Keratinocyte (primary cell): ENCODE measurements at regions not wholly inside any gene's neighbourhood (a gene's known extent, or its start where the extent isn't known, plus 50 kb on each side); places are given as distances from the start of the nearest gene placed in this dataset.
A peak's percentile ranks its signal among the peaks of the same experiment; 100 is the strongest.

Experiments used
- DNase-seq: peaks from one replicate; pipeline ENCODE4 v3.0.0-alpha.2; 2011; ENCODE audit warnings: low read depth, missing footprints, low spot score
- FAIRE-seq: peaks from 2 replicates; lab custom pipeline; 2011; peaks lifted over from hg19 to GRCh38; lab: Jason Lieb, UNC
- H2AFZ ChIP-seq: 2 replicates; pipeline ENCODE4 v1.6.0; 2012; ENCODE audit warnings: low read length, control low read depth, inconsistent platforms; ENCODE audit not compliant: control insufficient read depth
- H3K27ac ChIP-seq: 2 replicates; pipeline ENCODE4 v1.5.1; 2011; ENCODE audit warnings: low read length; ENCODE audit not compliant: control insufficient read depth, insufficient read depth
- H3K27me3 ChIP-seq: 3 replicates; pipeline ENCODE4 v1.6.0; 2011; ENCODE audit warnings: low read length; ENCODE audit not compliant: control insufficient read depth, insufficient read depth; ENCODE audit errors: extremely low read depth
- H3K36me3 ChIP-seq, 2 experiments: 2 replicates in 1 of 2; 3 replicates in 1 of 2; pipeline ENCODE4 v1.5.1; 2011; ENCODE audit warnings: low read length in 2 of 2, mild to moderate bottlenecking in 1 of 2; ENCODE audit not compliant: control insufficient read depth in 2 of 2, insufficient read depth in 2 of 2; ENCODE audit errors: extremely low read depth in 1 of 2
- H3K4me1 ChIP-seq: 3 replicates; pipeline ENCODE4 v1.5.1; 2011; ENCODE audit warnings: low read length; ENCODE audit not compliant: control insufficient read depth, insufficient read depth; ENCODE audit errors: extremely low read depth
- H3K4me2 ChIP-seq: 3 replicates; pipeline ENCODE4 v1.6.0; 2011; ENCODE audit warnings: low read depth, low read length; ENCODE audit not compliant: control insufficient read depth, insufficient read depth; ENCODE audit errors: extremely low read depth
- H3K4me3 ChIP-seq, 3 experiments: fragments of 200-600 bp in 1 of 3; sonication (generic) in 1 of 3; 2 replicates in 2 of 3; 3 replicates in 1 of 3; pipeline ENCODE4 v1.5.1; 2011 to 2016; ENCODE audit warnings: low read length in 3 of 3, mild to moderate bottlenecking in 3 of 3, control low read depth in 2 of 3, inconsistent platforms in 1 of 3, low read depth in 1 of 3, mixed read lengths in 1 of 3, mixed run types in 1 of 3, moderate library complexity in 1 of 3; ENCODE audit not compliant: control insufficient read depth in 2 of 3, insufficient read depth in 2 of 3; ENCODE audit errors: extremely low read depth in 1 of 3
- H3K79me2 ChIP-seq: 2 replicates; pipeline ENCODE4 v1.6.0; 2012; ENCODE audit warnings: low read length; ENCODE audit not compliant: control insufficient read depth, insufficient read depth
- H3K9ac ChIP-seq: 3 replicates; pipeline ENCODE4 v1.6.0; 2011; ENCODE audit warnings: low read length; ENCODE audit not compliant: control insufficient read depth, insufficient read depth; ENCODE audit errors: extremely low read depth
- H3K9me1 ChIP-seq: 3 replicates; pipeline ENCODE4 v1.6.0; 2011; ENCODE audit warnings: low read length; ENCODE audit not compliant: control insufficient read depth, insufficient read depth; ENCODE audit errors: extremely low read depth
- H3K9me3 ChIP-seq: 2 replicates; pipeline ENCODE4 v1.5.1; 2012; ENCODE audit warnings: low read depth, low read length; ENCODE audit not compliant: control insufficient read depth
- H4K20me1 ChIP-seq: 3 replicates; pipeline ENCODE4 v1.6.0; 2011; ENCODE audit warnings: low read length; ENCODE audit not compliant: control insufficient read depth, insufficient read depth; ENCODE audit errors: extremely low read depth
- CTCF ChIP-seq, 3 experiments: IDR thresholded peaks in 1 of 3; conservative IDR thresholded peaks in 1 of 3; optimal IDR thresholded peaks in 1 of 3; 2 replicates in 2 of 3; 3 replicates in 1 of 3; pipeline versions ENCODE3 to v1.5.1; 2011; ENCODE audit warnings: low read length in 3 of 3, mild to moderate bottlenecking in 3 of 3, moderate library complexity in 2 of 3, control low read depth in 1 of 3, inconsistent platforms in 1 of 3; ENCODE audit not compliant: insufficient read depth in 2 of 3; ENCODE audit errors: extremely low read depth in 1 of 3
- EZH2 ChIP-seq: IDR thresholded peaks from one replicate; pipeline ENCODE4 v1.6.1; 2012; ENCODE audit warnings: inconsistent platforms, mild to moderate bottlenecking, low read length, moderate library complexity
- dilution Hi-C: fragments of 300-500 bp; cut with MboI; formaldehyde crosslinking; loops from one replicate; pipeline ENCODE4 v1.7.0; 2020; ENCODE audit warnings: low sequenced_read_pairs; ENCODE audit not compliant: extremely low pct_ligation_motif_present

- DNase-seq = no peak
- Histone ChIP-seq H3K79me2 (no peaks in the 10 kb centered on the region), H4K20me1 (no peaks in the 10 kb centered on the region), H3K4me3 (no peak overlapping the region), H3K9ac (no peak overlapping the region), H3K9me3 (no peaks in the 10 kb centered on the region), H3K9me1 (no peaks in the 10 kb centered on the region), H2AFZ (peak overlapping the region; percentile 35), H3K27me3 (no peaks in the 10 kb centered on the region), H3K36me3 (no peaks in the 10 kb centered on the region), H3K27ac (no peak overlapping the region), H3K4me1 (peaks cover 6% of the 10 kb centered on the region), H3K4me2 (no peak overlapping the region)
- no peak for FAIRE-seq
- dilution Hi-C loops = no loop called here
- TF ChIP-seq EZH2 (no peak), CTCF (optimal IDR thresholded peaks at IDR 0.05 in 1 of 3, IDR thresholded peaks at IDR 0.05 in 1 of 3, conservative IDR thresholded peaks at IDR 0.05 in 1 of 3; ENCODE audit: extremely low read depth in 1 of 3, insufficient read depth in 2 of 3, low read length in 3 of 3) (no peak)
These were observed 619.8 kb upstream of the CHORDC1 start for GRCh38 chr11:90842681-90843080.

- no peak overlapping the region for H3K9ac ChIP-seq
- FAIRE-seq (no peak), DNase-seq (no peak)
- H3K79me2 ChIP-seq = no peaks in the 10 kb centered on the region
- H3K9me3 ChIP-seq = no peaks in the 10 kb centered on the region
- H3K27ac ChIP-seq = no peak overlapping the region
- no peaks in the 10 kb centered on the region for H3K36me3 ChIP-seq
- H3K4me1 ChIP-seq = peaks cover 6% of the 10 kb centered on the region
- dilution Hi-C loops = no loop called here
- H3K4me3 ChIP-seq = peak overlapping the region in 1 of 3 experiments; percentile 43
- H4K20me1 ChIP-seq = no peaks in the 10 kb centered on the region
- no peaks in the 10 kb centered on the region for H3K9me1 ChIP-seq
- no peak for TF ChIP-seq CTCF (optimal IDR thresholded peaks at IDR 0.05 in 1 of 3, IDR thresholded peaks at IDR 0.05 in 1 of 3, conservative IDR thresholded peaks at IDR 0.05 in 1 of 3; ENCODE audit: extremely low read depth in 1 of 3, insufficient read depth in 2 of 3, low read length in 3 of 3)
- TF ChIP-seq EZH2 = no peak
- H2AFZ ChIP-seq = peak overlapping the region; percentile 58
- peak overlapping the region; percentile 76 for H3K4me2 ChIP-seq
- no peaks in the 10 kb centered on the region for H3K27me3 ChIP-seq
These were observed 617.2 kb upstream of the CHORDC1 start for GRCh38 chr11:90840071-90840470.
